Nephron progenitor cell (in vitro differentiated cells): ENCODE measurements at regions not wholly inside any gene's neighbourhood (a gene's known extent, or its start where the extent isn't known, plus 50 kb on each side); places are given as distances from the start of the nearest gene placed in this dataset.
"Not testable (repeated sequence)": the region's sequence is repeated elsewhere in the genome, so short reads cannot be mapped to it uniquely, and the experiment has no call there.

Experiments used
- DNase-seq: peaks from one replicate; pipeline ENCODE4 v3.0.0; 2021
- H3K27ac Mint-ChIP-seq: 2 replicates; pipeline ENCODE4 v1.8.0; 2021; ENCODE audit warnings: mild to moderate bottlenecking, moderate library complexity, mixed read lengths
- H3K27me3 Mint-ChIP-seq: 2 replicates; pipeline ENCODE4 v1.8.0; 2021; ENCODE audit warnings: mild to moderate bottlenecking, low read depth, mixed read lengths; ENCODE audit not compliant: poor library complexity
- H3K36me3 Mint-ChIP-seq: 2 replicates; pipeline ENCODE4 v1.8.0; 2021; ENCODE audit warnings: low read depth, mixed read lengths
- H3K4me1 Mint-ChIP-seq: 2 replicates; pipeline ENCODE4 v1.8.0; 2021; ENCODE audit warnings: mixed read lengths
- H3K4me3 Mint-ChIP-seq: 2 replicates; pipeline ENCODE4 v1.8.0; 2021; ENCODE audit warnings: mild to moderate bottlenecking, moderate library complexity, mixed read lengths
- H3K9me3 Mint-ChIP-seq: 2 replicates; pipeline ENCODE4 v1.8.0; 2021; ENCODE audit warnings: mild to moderate bottlenecking, moderate library complexity, mixed read lengths
- CTCF ChIP-seq: fragments of 200-600 bp; sonication (generic); IDR thresholded peaks from 2 replicates; pipeline ENCODE4 v1.5.0; 2021; ENCODE audit warnings: antibody characterized with exemption

GRCh38 chr22:34841331-34841771, 224.6 kb upstream of the ISX start:
- Mint-ChIP-seq H3K27ac (no peak overlapping the region), H3K9me3 (peaks cover 16% of the 10 kb centered on the region), H3K27me3 (peaks cover 10% of the 10 kb centered on the region), H3K36me3 (peaks cover 4% of the 10 kb centered on the region), H3K4me3 (no peak overlapping the region), H3K4me1 (peaks cover 43% of the 10 kb centered on the region)
- no peak for DNase-seq
- TF ChIP-seq CTCF, result no peak

GRCh38 chr22:34841911-34842310, 224.0 kb upstream of the ISX start:
- H3K27me3 Mint-ChIP-seq, result peaks cover 9% of the 10 kb centered on the region
- no peak overlapping the region for H3K4me3 Mint-ChIP-seq
- H3K4me1 Mint-ChIP-seq, result peaks cover 37% of the 10 kb centered on the region
- no peak for TF ChIP-seq CTCF
- H3K9me3 Mint-ChIP-seq, result peaks cover 16% of the 10 kb centered on the region
- no peak for DNase-seq
- no peak overlapping the region for H3K27ac Mint-ChIP-seq
- peaks cover 4% of the 10 kb centered on the region for H3K36me3 Mint-ChIP-seq

- no peak for DNase-seq
- peaks cover 30% of the 10 kb centered on the region for H3K4me1 Mint-ChIP-seq
- peaks cover 2% of the 10 kb centered on the region for H3K27me3 Mint-ChIP-seq
- peaks cover 16% of the 10 kb centered on the region for H3K9me3 Mint-ChIP-seq
- H3K27ac Mint-ChIP-seq, result no peak overlapping the region
- TF ChIP-seq CTCF, result no peak
- H3K36me3 Mint-ChIP-seq, result peaks cover 4% of the 10 kb centered on the region
- no peak overlapping the region for H3K4me3 Mint-ChIP-seq
These were observed 223.3 kb upstream of the ISX start for GRCh38 chr22:34842630-34843029.

- not testable (repeated sequence) for H3K27ac Mint-ChIP-seq, H3K4me3 Mint-ChIP-seq, H3K27me3 Mint-ChIP-seq
These were observed 222.2 kb upstream of the ISX start for GRCh38 chr22:34843743-34844142.

GRCh38 chr22:34845391-34845790, 220.6 kb upstream of the ISX start:
- H3K9me3 Mint-ChIP-seq, result peaks cover 16% of the 10 kb centered on the region
- H3K27me3 Mint-ChIP-seq, result peaks cover 7% of the 10 kb centered on the region
- peaks cover 22% of the 10 kb centered on the region for H3K4me1 Mint-ChIP-seq

More at GRCh38 chr22:34843743-34844142, 222.2 kb upstream of the ISX start:
- Mint-ChIP-seq H3K4me1 (peaks cover 27% of the 10 kb centered on the region), H3K9me3 (peaks cover 16% of the 10 kb centered on the region)
- not testable (repeated sequence) for DNase-seq, H3K36me3 Mint-ChIP-seq

GRCh38 chr22:34847072-34847471, 218.9 kb upstream of the ISX start:
- Mint-ChIP-seq H3K36me3 (peaks cover 4% of the 10 kb centered on the region), H3K4me1 (peaks cover 6% of the 10 kb centered on the region), H3K27me3 (peaks cover 7% of the 10 kb centered on the region), H3K27ac (no peak overlapping the region), H3K9me3 (peaks cover 16% of the 10 kb centered on the region), H3K4me3 (no peak overlapping the region)
- DNase-seq, result no peak
- no peak for TF ChIP-seq CTCF

More at GRCh38 chr22:34845391-34845790, 220.6 kb upstream of the ISX start:
- H3K4me3 Mint-ChIP-seq, result no peak overlapping the region
- H3K36me3 Mint-ChIP-seq, result peaks cover 4% of the 10 kb centered on the region
- TF ChIP-seq CTCF, result no peak
- DNase-seq, result no peak
- H3K27ac Mint-ChIP-seq, result no peak overlapping the region
